H1 (cell line): ENCODE measurements at regions not wholly inside any gene's neighbourhood (a gene's known extent, or its start where the extent isn't known, plus 50 kb on each side); places are given as distances from the start of the nearest gene placed in this dataset.

Experiments used
- EP300 ChIP-seq, 2 experiments: IDR thresholded peaks; 1 replicate in 1 of 2; 2 replicates in 1 of 2; pipeline ENCODE4 v1.6.1; 2011 to 2012; ENCODE audit warnings: low read depth in 2 of 2, low read length in 2 of 2, mild to moderate bottlenecking in 2 of 2, borderline replicate concordance in 1 of 2, inconsistent platforms in 1 of 2, moderate library complexity in 1 of 2
- POLR2A ChIP-seq, 2 experiments: IDR thresholded peaks; 1 replicate in 1 of 2; 2 replicates in 1 of 2; pipeline ENCODE4 v1.6.1; 2011; ENCODE audit warnings: low read depth in 2 of 2, low read length in 2 of 2, mild to moderate bottlenecking in 2 of 2; ENCODE audit errors: control extremely low read depth in 1 of 2
- TAF7 ChIP-seq: optimal IDR thresholded peaks from 2 replicates; pipeline ENCODE3; 2011; ENCODE audit warnings: low read depth, mild to moderate bottlenecking, inconsistent platforms, low read length, moderate library complexity, borderline replicate concordance
- TF ChIP-seq, protein P1 (sequence below): IDR thresholded peaks from 2 replicates; pipeline ENCODE4 v1.6.1; 2011; ENCODE audit warnings: low read length, improper control_type of control experiment
- TF ChIP-seq, protein P2 (sequence below), 3 experiments: IDR thresholded peaks; 1 replicate in 2 of 3; 2 replicates in 1 of 3; pipeline versions ENCODE4 v1.5.1 to v1.6.1; 2011; ENCODE audit warnings: low read length in 3 of 3, mild to moderate bottlenecking in 3 of 3, inconsistent platforms in 2 of 3, low read depth in 1 of 3, moderate library complexity in 1 of 3; ENCODE audit not compliant: insufficient read depth in 1 of 3; ENCODE audit errors: control extremely low read depth in 1 of 3

DNA sequence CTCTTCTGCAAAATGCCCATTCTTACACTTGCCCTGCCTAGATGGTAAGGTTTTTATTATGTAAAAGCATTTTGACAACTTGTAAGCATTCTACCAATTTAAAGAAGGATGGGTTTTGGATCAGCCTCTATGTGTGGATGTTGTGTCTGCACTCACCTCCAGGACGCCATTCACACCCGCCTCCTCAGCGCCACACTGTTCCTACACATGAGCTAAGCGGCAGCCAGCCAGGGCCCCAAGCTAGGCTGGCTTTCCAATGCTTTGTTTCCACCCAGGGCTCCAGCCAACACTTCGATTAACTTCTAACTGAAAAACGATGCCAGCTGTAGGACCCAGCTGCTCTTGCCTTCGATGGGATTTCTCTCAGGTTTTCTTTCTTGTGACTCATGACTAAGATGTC, 73.3 kb upstream of the FZD7 start:
- TF ChIP-seq TAF7 (no peak), POLR2A (IDR thresholded peaks at IDR 0.05; ENCODE audit: control extremely low read depth in 1 of 2, low read depth in 2 of 2, low read length in 2 of 2) (no peak), EP300 (IDR thresholded peaks at IDR 0.05; ENCODE audit: borderline replicate concordance in 1 of 2, low read depth in 2 of 2, low read length in 2 of 2) (no peak)
- TF ChIP-seq, protein P1, sequence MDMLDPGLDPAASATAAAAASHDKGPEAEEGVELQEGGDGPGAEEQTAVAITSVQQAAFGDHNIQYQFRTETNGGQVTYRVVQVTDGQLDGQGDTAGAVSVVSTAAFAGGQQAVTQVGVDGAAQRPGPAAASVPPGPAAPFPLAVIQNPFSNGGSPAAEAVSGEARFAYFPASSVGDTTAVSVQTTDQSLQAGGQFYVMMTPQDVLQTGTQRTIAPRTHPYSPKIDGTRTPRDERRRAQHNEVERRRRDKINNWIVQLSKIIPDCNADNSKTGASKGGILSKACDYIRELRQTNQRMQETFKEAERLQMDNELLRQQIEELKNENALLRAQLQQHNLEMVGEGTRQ: no peak
- TF ChIP-seq, protein P2, sequence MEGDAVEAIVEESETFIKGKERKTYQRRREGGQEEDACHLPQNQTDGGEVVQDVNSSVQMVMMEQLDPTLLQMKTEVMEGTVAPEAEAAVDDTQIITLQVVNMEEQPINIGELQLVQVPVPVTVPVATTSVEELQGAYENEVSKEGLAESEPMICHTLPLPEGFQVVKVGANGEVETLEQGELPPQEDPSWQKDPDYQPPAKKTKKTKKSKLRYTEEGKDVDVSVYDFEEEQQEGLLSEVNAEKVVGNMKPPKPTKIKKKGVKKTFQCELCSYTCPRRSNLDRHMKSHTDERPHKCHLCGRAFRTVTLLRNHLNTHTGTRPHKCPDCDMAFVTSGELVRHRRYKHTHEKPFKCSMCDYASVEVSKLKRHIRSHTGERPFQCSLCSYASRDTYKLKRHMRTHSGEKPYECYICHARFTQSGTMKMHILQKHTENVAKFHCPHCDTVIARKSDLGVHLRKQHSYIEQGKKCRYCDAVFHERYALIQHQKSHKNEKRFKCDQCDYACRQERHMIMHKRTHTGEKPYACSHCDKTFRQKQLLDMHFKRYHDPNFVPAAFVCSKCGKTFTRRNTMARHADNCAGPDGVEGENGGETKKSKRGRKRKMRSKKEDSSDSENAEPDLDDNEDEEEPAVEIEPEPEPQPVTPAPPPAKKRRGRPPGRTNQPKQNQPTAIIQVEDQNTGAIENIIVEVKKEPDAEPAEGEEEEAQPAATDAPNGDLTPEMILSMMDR (IDR thresholded peaks at IDR 0.05; ENCODE audit: control extremely low read depth in 1 of 3, insufficient read depth in 1 of 3, low read depth in 1 of 3, low read length in 3 of 3): no peak
